ENCODE measurements at regions not wholly inside any gene's neighbourhood (a gene's known extent, or its start where the extent isn't known, plus 50 kb on each side); places are given as distances from the start of the nearest gene placed in this dataset.

- no peak overlapping the region for H3K4me3 ChIP-seq (ENCODE audit: low read depth, low read length)
- no peak for DNase-seq (ENCODE audit: low read depth)
- no peak for TF ChIP-seq CTCF (IDR thresholded peaks at IDR 0.05; ENCODE audit: insufficient read depth, low read depth, low read length, missing control alignments)
These were observed 180.4 kb upstream of the S1PR3 start for GRCh38 chr9:88810826-88811225.

DNA sequence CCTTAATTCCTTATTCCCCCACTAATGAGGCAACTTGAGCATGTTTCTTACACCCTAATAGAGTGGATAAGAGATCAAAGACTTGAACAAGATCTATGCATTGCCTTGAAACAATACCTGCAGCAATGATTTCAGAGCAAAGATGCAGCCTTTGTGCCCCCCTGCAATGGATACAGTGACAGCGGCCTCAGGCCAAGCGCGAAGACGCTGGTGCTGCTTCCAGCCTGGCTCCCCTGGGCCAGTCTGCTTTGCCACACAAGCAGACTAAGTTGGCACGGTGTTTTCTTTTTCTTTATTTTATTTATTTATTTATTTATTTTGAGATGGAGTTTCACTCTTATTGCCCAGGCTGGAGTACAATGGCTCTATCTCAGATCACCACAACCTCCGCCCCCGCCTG, 179.8 kb upstream of the S1PR3 start:
- no peak overlapping the region for H3K4me3 ChIP-seq (ENCODE audit: low read depth, low read length)
- DNase-seq (ENCODE audit: low read depth): no peak
- no peak for TF ChIP-seq CTCF (IDR thresholded peaks at IDR 0.05; ENCODE audit: insufficient read depth, low read depth, low read length, missing control alignments)

GRCh38 chr9:88812938-88813637, 178.2 kb upstream of the S1PR3 start:
- H3K4me3 ChIP-seq (ENCODE audit: low read depth, low read length): no peak overlapping the region
- TF ChIP-seq CTCF (IDR thresholded peaks at IDR 0.05; ENCODE audit: insufficient read depth, low read depth, low read length, missing control alignments): no peak
- DNase-seq (ENCODE audit: low read depth): no peak

DNA sequence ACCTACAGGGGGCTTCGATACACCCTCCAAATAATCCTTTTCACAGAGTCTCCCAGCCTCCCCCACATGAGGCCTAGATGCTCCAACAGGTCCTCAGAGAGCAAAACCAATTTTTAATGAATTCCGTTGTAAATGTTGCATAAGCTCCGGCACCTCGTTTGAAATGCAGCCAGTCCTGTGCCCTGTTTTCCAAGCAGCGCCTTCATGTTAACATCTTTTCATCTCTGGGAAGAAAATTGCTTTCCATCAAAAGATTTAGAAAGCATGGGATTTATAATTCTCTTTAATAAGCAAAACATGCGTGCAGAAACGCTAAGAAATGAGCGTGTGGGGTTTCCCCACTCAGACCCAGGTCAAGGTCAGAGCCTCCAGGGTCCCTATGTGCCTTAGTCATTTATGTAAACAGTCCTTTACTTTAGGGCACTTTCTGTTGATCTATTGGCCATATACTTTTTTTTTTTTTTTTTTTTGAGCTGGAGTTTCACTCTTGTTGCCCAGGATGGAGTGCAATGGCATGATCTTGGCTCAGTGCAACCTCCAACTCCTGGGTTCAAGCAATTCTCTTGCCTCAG, 177.5 kb upstream of the S1PR3 start:
- no peak for TF ChIP-seq CTCF (IDR thresholded peaks at IDR 0.05; ENCODE audit: insufficient read depth, low read depth, low read length, missing control alignments)
- DNase-seq (ENCODE audit: low read depth): no peak
- H3K4me3 ChIP-seq (ENCODE audit: low read depth, low read length): no peak overlapping the region

- H3K4me3 ChIP-seq (ENCODE audit: low read depth, low read length): no peak overlapping the region
- TF ChIP-seq CTCF (IDR thresholded peaks at IDR 0.05; ENCODE audit: insufficient read depth, low read depth, low read length, missing control alignments): no peak
- no peak for DNase-seq (ENCODE audit: low read depth)
These were observed 176.7 kb upstream of the S1PR3 start for GRCh38 chr9:88814577-88814976.

DNA sequence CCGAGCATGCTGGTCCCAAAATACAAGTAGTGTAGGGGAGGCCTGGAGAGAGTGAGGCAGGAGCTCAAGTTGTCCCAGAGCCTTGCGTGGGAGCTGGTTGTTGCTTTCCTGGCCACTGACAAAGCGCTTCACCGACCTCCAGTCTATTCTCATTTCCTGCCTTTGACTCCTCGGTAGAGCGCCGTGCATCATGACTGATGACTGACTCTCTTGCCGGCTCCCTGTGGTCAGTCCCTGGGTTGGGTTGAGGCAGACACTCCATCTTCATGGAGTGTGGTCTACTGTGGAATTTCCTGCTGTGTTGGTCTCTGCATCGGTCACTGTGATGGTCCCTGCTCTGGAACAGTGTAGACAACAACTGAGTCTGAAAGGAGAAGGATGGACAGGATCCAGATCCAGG, 175.1 kb upstream of the S1PR3 start:
- no peak for TF ChIP-seq CTCF (IDR thresholded peaks at IDR 0.05; ENCODE audit: insufficient read depth, low read depth, low read length, missing control alignments)
- DNase-seq (ENCODE audit: low read depth): no peak

GRCh38 chr9:88816591-88816990, 174.7 kb upstream of the S1PR3 start:
- no peak for TF ChIP-seq CTCF (IDR thresholded peaks at IDR 0.05; ENCODE audit: insufficient read depth, low read depth, low read length, missing control alignments)
- no peak for DNase-seq (ENCODE audit: low read depth)
- no peak overlapping the region for H3K4me3 ChIP-seq (ENCODE audit: low read depth, low read length)

More for the DNA sequence above, 175.1 kb upstream of the S1PR3 start:
- H3K4me3 ChIP-seq (ENCODE audit: low read depth, low read length): no peak overlapping the region

All from GM12865 (cell line).